K562 (cell line): ENCODE measurements at regions not wholly inside any gene's neighbourhood (a gene's known extent, or its start where the extent isn't known, plus 50 kb on each side); places are given as distances from the start of the nearest gene placed in this dataset.

Source experiments
- ATAC-seq: fragments of 200-7000 bp; cut with Tn5 transposase; 3 replicates; pipeline ENCODE4 v1.9.1; 2020; ENCODE audit warnings: moderate library complexity
- BruUV-seq: library from RNA; stranded (reverse); fragments of 400-500 nt; replicated peaks from 2 replicates; lab custom pipeline; 2021; lab: Mats Ljungman, UMichigan
- CTCF ChIA-PET: fragments of 300-600 bp; formaldehyde crosslinking; extraction: SDS; loops from one replicate; lab custom pipeline; 2021; ENCODE audit warnings: low intra/inter-chr PET ratio; lab: Yijun Ruan, JAX
- POLR2A ChIA-PET: fragments of 300-600, 350-650 bp; sonication (Branson Sonifier 250); formaldehyde crosslinking; extraction: SDS; loops from one replicate; lab custom pipeline; 2021; ENCODE audit warnings: antibody characterized with exemption, inconsistent platforms; lab: Yijun Ruan, JAX
- DNase-seq, 4 experiments: peaks; one replicate each; pipeline versions ENCODE4 v3.0.0 to v3.0.0-alpha.2; 2011 to 2018; ENCODE audit warnings: low spot score in 3 of 4, mixed read lengths in 3 of 4; ENCODE audit errors: extremely low read depth in 1 of 4
- FAIRE-seq: peaks from 2 replicates; lab custom pipeline; 2011; peaks lifted over from hg19 to GRCh38; lab: Jason Lieb, UNC
- H2AFZ ChIP-seq: 2 replicates; pipeline ENCODE4 v1.6.0; 2011; ENCODE audit warnings: low read depth, low read length, control low read depth, inconsistent platforms
- H3K27ac ChIP-seq: fragments of 200-600 bp; 3 replicates; pipeline ENCODE4 v1.8.0; 2011; ENCODE audit warnings: low read depth, mild to moderate bottlenecking, control low read depth, inconsistent platforms, low read length, moderate library complexity, mixed read lengths; ENCODE audit errors: extremely low read depth
- H3K27me3 ChIP-seq, 2 experiments: fragments of 300-600 bp in 1 of 2; 2 replicates in 1 of 2; 3 replicates in 1 of 2; pipeline versions ENCODE4 v1.6.0 to v1.8.0; 2011; ENCODE audit warnings: inconsistent platforms in 2 of 2, low read length in 2 of 2, mild to moderate bottlenecking in 1 of 2, mixed read lengths in 1 of 2, moderate library complexity in 1 of 2; ENCODE audit not compliant: control insufficient read depth in 2 of 2, insufficient read depth in 2 of 2
- H3K36me3 ChIP-seq: fragments of 300-600 bp; 3 replicates; pipeline ENCODE4 v1.8.0; 2011; ENCODE audit warnings: mild to moderate bottlenecking, low read length, inconsistent platforms; ENCODE audit not compliant: control insufficient read depth, insufficient read depth
- H3K4me1 ChIP-seq, 2 experiments: fragments of 200-600 bp in 1 of 2; replicated peaks in 1 of 2; 2 replicates in 1 of 2; 3 replicates in 1 of 2; pipeline versions ENCODE4 v1.5.1 to v1.8.0; 2011; ENCODE audit warnings: inconsistent platforms in 2 of 2, low read length in 2 of 2, mild to moderate bottlenecking in 1 of 2, mixed read lengths in 1 of 2, moderate library complexity in 1 of 2; ENCODE audit not compliant: control insufficient read depth in 2 of 2, insufficient read depth in 2 of 2
- H3K4me2 ChIP-seq: 2 replicates; pipeline ENCODE4 v1.6.1; 2011; ENCODE audit warnings: low read length, control low read depth, inconsistent platforms, mixed read lengths; ENCODE audit not compliant: insufficient read depth
- H3K4me3 ChIP-seq: fragments of 200-600 bp; sonication (generic), shearing (Covaris generic); 2 replicates; pipeline ENCODE4 v1.5.1; 2016; ENCODE audit warnings: control low read depth, inconsistent platforms
- H3K79me2 ChIP-seq: fragments of 200-600 bp; 3 replicates; pipeline ENCODE4 v1.8.0; 2011; ENCODE audit warnings: low read length, inconsistent platforms; ENCODE audit not compliant: control insufficient read depth, insufficient read depth
- H3K9ac ChIP-seq, 2 experiments: 2 replicates each; pipeline versions ENCODE4 v1.6.0 to v1.6.1; 2011; ENCODE audit warnings: low read depth in 2 of 2, low read length in 2 of 2, control low read depth in 1 of 2, inconsistent platforms in 1 of 2, mild to moderate bottlenecking in 1 of 2, mixed read lengths in 1 of 2; ENCODE audit not compliant: insufficient read depth in 1 of 2
- H3K9me1 ChIP-seq: one replicate; pipeline ENCODE4 v1.6.0; 2011; ENCODE audit warnings: inconsistent platforms, mild to moderate bottlenecking, low read length, moderate library complexity; ENCODE audit not compliant: control insufficient read depth, insufficient read depth
- H3K9me3 ChIP-seq: replicated peaks from 2 replicates; pipeline ENCODE4 v1.5.1; 2011; ENCODE audit warnings: low read depth, low read length, inconsistent platforms; ENCODE audit not compliant: control insufficient read depth, insufficient read depth
- H4K20me1 ChIP-seq: replicated peaks from 2 replicates; pipeline ENCODE4 v1.6.1; 2011; ENCODE audit warnings: low read length, inconsistent platforms, mixed read lengths; ENCODE audit not compliant: control insufficient read depth, insufficient read depth
- CBX3 ChIP-seq, 2 experiments: IDR thresholded peaks; 1 replicate in 1 of 2; 2 replicates in 1 of 2; pipeline ENCODE4 v1.6.1; 2012; ENCODE audit warnings: inconsistent platforms in 2 of 2, low read length in 2 of 2, borderline replicate concordance in 1 of 2, control low read depth in 1 of 2
- CTBP1 ChIP-seq: fragments of 450-650 bp; IDR thresholded peaks from 2 replicates; pipeline ENCODE4 v1.6.1; 2016; ENCODE audit warnings: borderline replicate concordance
- CXXC5 ChIP-seq: fragments of 250-450 bp; sonication (Bioruptor Pico); IDR thresholded peaks from 2 replicates; pipeline ENCODE4 v1.8.0; 2022; ENCODE audit warnings: inconsistent platforms, mild to moderate bottlenecking, moderate library complexity
- NR2C2 ChIP-seq, 2 experiments: fragments of 200-800 bp in 1 of 2; sonication (Bioruptor generic) in 1 of 2; sonication (generic) in 1 of 2; formaldehyde crosslinking in 1 of 2; IDR thresholded peaks; 2 replicates each; pipeline versions ENCODE4 v1.6.1 to v1.8.0; 2016 to 2022; ENCODE audit warnings: mild to moderate bottlenecking in 1 of 2, missing compliant biosample characterization in 1 of 2, missing genetic modification characterization in 1 of 2, missing genetic modification reagents in 1 of 2
- POLR3A ChIP-seq: IDR thresholded peaks from 2 replicates; pipeline ENCODE4 v1.6.1; 2011; ENCODE audit warnings: borderline replicate concordance, mild to moderate bottlenecking, moderate library complexity; ENCODE audit not compliant: insufficient read length, insufficient read depth; ENCODE audit errors: extremely low read depth
- ZBTB40 ChIP-seq, 2 experiments: fragments of 450-650 bp in 1 of 2; sonication (generic) in 1 of 2; formaldehyde crosslinking in 1 of 2; IDR thresholded peaks; 2 replicates each; pipeline versions ENCODE4 v1.7.1 to v1.9.0; 2016 to 2022; ENCODE audit warnings: inconsistent platforms in 1 of 2, mild to moderate bottlenecking in 1 of 2, missing genetic modification reagents in 1 of 2
- ZBTB9 ChIP-seq: fragments of 450-650 bp; formaldehyde crosslinking; IDR thresholded peaks from 2 replicates; pipeline ENCODE4 v1.4.0; 2020; ENCODE audit warnings: mild to moderate bottlenecking, moderate library complexity
- ZNF436 ChIP-seq: fragments of 250-450, 450-650 bp; sonication (Bioruptor Pico); formaldehyde crosslinking; IDR thresholded peaks from 2 replicates; pipeline ENCODE4 v1.7.0; 2020; ENCODE audit warnings: mild to moderate bottlenecking
- WGBS: fragments of 100-300 bp; shearing (Covaris generic); methylation state at CpG from one replicate; pipeline ENCODE4 v1.1.6; 2016; ENCODE audit warnings: low coverage, mixed read lengths; ENCODE audit not compliant: insufficient coverage; ENCODE audit errors: missing lambda C conversion rate; 5-methylcytosine and 5-hydroxymethylcytosine counted together
- in situ Hi-C: fragments of 300-500 bp; cut with MboI; formaldehyde crosslinking; loops from 4 replicates; pipeline ENCODE4 v1.15.0; 2018; ENCODE audit warnings: inconsistent platforms, mixed read lengths
- intact Hi-C: fragments of 100-400 bp; cut with micrococcal nuclease; formaldehyde crosslinking; loops from 2 replicates; pipeline ENCODE4 v1.14.2; 2022

- ChIA-PET CTCF (interaction anchor here (0.6 kb wide), 1 partner anchor 62 kb away, joined by 3 read pairs; no protein-coding TSS in a partner anchor), POLR2A (interaction anchor here (0.5 to 1.0 kb wide), 4 partner anchors 8 to 98 kb away, joined by 3 read pairs; no protein-coding TSS in a partner anchor)
- peak overlapping the region; percentile 63 for H3K4me3 ChIP-seq
- TSS peak; percentile 84 for BruUV-seq
- intact Hi-C loops (loop anchor here (2.0 to 10.0 kb wide), 6 partner anchors 31 to 1373 kb away; partner anchors contain the start of gene TFB1M), in situ Hi-C loops (no loop called here)
- H3K27ac ChIP-seq: peak overlapping the region; percentile 64
- H3K79me2 ChIP-seq: no peaks in the 10 kb centered on the region
- DNase-seq: peak; percentile 74 to 83 (median 76)
- no peaks in the 10 kb centered on the region for H3K36me3 ChIP-seq
- H3K9ac ChIP-seq: peak overlapping the region; percentile 75 to 92
- H3K4me2 ChIP-seq: peak overlapping the region; percentile 82
- H3K4me1 ChIP-seq: peaks cover 7 to 16% of the 10 kb centered on the region in 2 experiments; a peak in 4 of 5 replicates
- no peaks in the 10 kb centered on the region for H3K9me3 ChIP-seq
- no peaks in the 10 kb centered on the region for H4K20me1 ChIP-seq
- H2AFZ ChIP-seq: peak overlapping the region; percentile 98
- H3K27me3 ChIP-seq: no peaks in the 10 kb centered on the region
- H3K9me1 ChIP-seq: no peaks in the 10 kb centered on the region
- WGBS: 10% methylated on average over 22 of the region's 22 CpGs
- ATAC-seq: peak; percentile 86
- FAIRE-seq: peak; percentile 82
- TF ChIP-seq CXXC5 (CRISPR knock-in tag) (no peak; the same call in 1 of the 2 replicates), CBX3 (IDR thresholded peaks at IDR 0.05; ENCODE audit: borderline replicate concordance in 1 of 2, low read length in 2 of 2) (peak in 1 of 2 experiments; percentile 63; a peak in 1 of 3 replicates), CTBP1 (peak; percentile 12; the same call in 1 of the 2 replicates), POLR3A (no peak), NR2C2 (CRISPR knock-in tag; IDR thresholded peaks at IDR 0.05) (no peak), NR2C2 (tag; IDR thresholded peaks at IDR 0.05) (peak; percentile 4; the same call in 1 of the 2 replicates), ZNF436 (CRISPR knock-in tag) (no peak), ZBTB9 (no peak), ZBTB40 (IDR thresholded peaks at IDR 0.05) (peak; percentile 11; the same call in 1 of the 2 replicates), ZBTB40 (CRISPR knock-in tag; IDR thresholded peaks at IDR 0.05) (no peak)
Observed at GRCh38 chr6:156687789-156688619, 89.2 kb upstream of the ARID1B start.
